Mesothelial cell of epicardium (in vitro differentiated cells): ENCODE measurements at regions not wholly inside any gene's neighbourhood (a gene's known extent, or its start where the extent isn't known, plus 50 kb on each side); places are given as distances from the start of the nearest gene placed in this dataset.

Experiments used
- DNase-seq, 2 experiments: peaks; one replicate each; pipeline ENCODE4 v3.0.0; 2021; ENCODE audit warnings: low spot score in 2 of 2; ENCODE audit not compliant: unreplicated experiment in 2 of 2
- H3K27ac Mint-ChIP-seq: 2 replicates; pipeline ENCODE4 v1.8.0; 2021; ENCODE audit warnings: mixed read lengths
- H3K27me3 Mint-ChIP-seq: 2 replicates; pipeline ENCODE4 v1.8.0; 2021; ENCODE audit warnings: low read depth, mixed read lengths
- H3K36me3 Mint-ChIP-seq: 2 replicates; pipeline ENCODE4 v1.8.0; 2021; ENCODE audit warnings: mixed read lengths
- H3K4me1 Mint-ChIP-seq: 2 replicates; pipeline ENCODE4 v1.8.0; 2021; ENCODE audit warnings: mixed read lengths
- H3K4me3 Mint-ChIP-seq: 2 replicates; pipeline ENCODE4 v1.8.0; 2021; ENCODE audit warnings: mild to moderate bottlenecking, moderate library complexity, mixed read lengths
- H3K9me3 Mint-ChIP-seq: 2 replicates; pipeline ENCODE4 v1.8.0; 2021; ENCODE audit warnings: mixed read lengths
- TF ChIP-seq, protein P1 (sequence below): fragments of 200-600 bp; sonication (generic); IDR thresholded peaks from one replicate; pipeline ENCODE4 v1.5.0; 2021; ENCODE audit warnings: antibody characterized with exemption; ENCODE audit not compliant: unreplicated experiment

DNA sequence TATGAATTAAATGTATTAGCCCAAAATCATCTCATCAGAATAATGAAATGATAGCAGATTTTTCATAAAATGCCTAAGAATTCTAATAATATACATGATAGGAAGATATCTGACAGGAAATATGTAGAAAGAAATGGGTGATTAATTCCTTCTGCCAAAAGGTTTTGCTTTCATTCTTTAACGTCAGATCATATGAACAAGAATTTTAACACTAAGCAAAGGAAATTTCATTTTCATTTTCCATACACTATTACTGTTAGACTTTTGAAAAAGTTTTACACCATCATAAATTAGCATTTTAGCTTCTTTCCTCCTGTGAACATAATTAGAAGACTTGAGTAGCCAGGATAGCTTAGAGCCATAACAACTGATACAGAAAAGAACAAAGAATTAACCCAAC lies 1099.9 kb downstream of the NSUN3 start:
- Mint-ChIP-seq H3K27ac (no peak overlapping the region), H3K4me1 (no peaks in the 10 kb centered on the region), H3K4me3 (no peak overlapping the region), H3K27me3 (no peaks in the 10 kb centered on the region), H3K36me3 (peaks cover 2% of the 10 kb centered on the region), H3K9me3 (peaks cover 13% of the 10 kb centered on the region)
- no peak for DNase-seq
- TF ChIP-seq, protein P1, sequence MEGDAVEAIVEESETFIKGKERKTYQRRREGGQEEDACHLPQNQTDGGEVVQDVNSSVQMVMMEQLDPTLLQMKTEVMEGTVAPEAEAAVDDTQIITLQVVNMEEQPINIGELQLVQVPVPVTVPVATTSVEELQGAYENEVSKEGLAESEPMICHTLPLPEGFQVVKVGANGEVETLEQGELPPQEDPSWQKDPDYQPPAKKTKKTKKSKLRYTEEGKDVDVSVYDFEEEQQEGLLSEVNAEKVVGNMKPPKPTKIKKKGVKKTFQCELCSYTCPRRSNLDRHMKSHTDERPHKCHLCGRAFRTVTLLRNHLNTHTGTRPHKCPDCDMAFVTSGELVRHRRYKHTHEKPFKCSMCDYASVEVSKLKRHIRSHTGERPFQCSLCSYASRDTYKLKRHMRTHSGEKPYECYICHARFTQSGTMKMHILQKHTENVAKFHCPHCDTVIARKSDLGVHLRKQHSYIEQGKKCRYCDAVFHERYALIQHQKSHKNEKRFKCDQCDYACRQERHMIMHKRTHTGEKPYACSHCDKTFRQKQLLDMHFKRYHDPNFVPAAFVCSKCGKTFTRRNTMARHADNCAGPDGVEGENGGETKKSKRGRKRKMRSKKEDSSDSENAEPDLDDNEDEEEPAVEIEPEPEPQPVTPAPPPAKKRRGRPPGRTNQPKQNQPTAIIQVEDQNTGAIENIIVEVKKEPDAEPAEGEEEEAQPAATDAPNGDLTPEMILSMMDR: no peak

DNA sequence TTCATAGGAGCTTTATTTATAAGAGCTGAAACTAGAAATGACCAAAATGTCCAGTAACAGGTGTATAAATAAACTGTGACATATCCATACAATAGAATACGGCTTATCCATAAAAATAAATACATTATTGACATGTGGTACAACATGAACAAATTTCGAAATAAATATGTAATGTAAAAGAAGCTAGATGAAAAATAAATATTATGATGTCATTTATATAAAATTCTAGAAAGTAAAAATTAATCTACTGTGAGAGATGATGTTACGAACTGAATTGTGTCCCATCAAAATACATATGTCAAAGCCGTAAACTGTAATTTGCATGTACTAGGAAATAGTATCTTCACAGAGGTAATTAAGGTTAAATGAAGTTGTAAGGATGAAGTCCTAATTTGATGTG lies 1104.9 kb downstream of the NSUN3 start:
- TF ChIP-seq, protein P1: no peak
- Mint-ChIP-seq H3K27me3 (no peaks in the 10 kb centered on the region), H3K36me3 (no peaks in the 10 kb centered on the region), H3K4me3 (no peak overlapping the region), H3K27ac (no peak overlapping the region), H3K9me3 (peaks cover 11% of the 10 kb centered on the region), H3K4me1 (peaks cover 6% of the 10 kb centered on the region)
- no peak for DNase-seq

DNA sequence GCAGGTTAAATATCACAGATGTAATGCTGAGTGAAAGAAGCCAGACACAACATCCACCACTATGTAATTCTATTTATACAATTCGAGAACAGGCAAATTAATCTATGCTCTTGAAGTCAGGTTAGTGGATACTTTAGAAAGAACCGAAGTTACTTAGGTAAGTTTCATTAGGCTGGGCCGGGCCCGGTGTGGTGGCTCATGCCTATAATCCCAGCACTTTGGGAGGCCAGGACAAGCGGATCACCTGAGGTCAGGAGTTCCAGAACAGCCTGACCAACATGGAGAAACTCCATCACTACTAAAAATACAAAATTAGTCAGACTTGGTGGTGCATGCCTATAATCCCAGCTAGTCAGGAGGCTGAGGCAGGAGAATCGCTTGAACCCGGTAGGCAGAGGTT lies 1105.7 kb downstream of the NSUN3 start:
- peaks cover 6% of the 10 kb centered on the region for H3K4me1 Mint-ChIP-seq

DNA sequence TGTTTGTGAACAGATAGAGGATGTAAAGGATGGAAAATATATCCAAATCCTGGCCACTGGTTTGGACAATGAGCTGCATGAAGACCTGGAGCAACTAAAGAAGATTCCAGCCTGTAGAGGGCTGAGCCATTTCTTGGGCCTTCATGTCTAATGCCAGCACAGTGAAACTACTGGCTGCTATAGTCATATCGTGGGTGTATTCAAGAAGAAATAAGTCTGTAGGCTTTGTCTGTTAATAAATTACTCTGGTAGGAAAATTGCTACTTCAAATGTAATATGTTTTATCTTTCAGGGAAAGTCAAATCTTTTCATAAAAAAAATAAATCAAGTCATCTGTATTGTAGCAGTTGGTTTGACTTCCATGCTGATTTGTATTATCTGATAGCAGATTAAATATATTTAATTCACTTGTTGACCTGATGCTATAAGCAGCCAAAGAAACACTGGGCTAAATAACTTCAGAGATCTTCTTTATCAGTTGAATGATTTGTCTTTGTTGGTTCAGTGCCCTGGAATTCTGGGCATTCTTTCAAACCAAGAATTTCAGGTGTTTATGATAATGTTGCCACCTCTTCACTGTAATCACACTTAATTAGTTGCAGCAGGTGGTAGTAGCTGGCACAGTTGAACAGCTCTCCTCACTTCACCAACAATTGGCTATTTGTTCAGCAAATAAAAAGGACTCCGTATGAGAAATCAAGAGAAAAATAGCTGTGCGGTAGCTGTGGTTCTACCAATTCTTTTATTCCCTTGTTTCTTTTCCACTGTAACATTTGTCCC lies 1109.5 kb downstream of the NSUN3 start:
- Mint-ChIP-seq H3K9me3 (peaks cover 6% of the 10 kb centered on the region), H3K36me3 (no peaks in the 10 kb centered on the region), H3K4me1 (peaks cover 6% of the 10 kb centered on the region), H3K4me3 (no peak overlapping the region), H3K27me3 (no peaks in the 10 kb centered on the region), H3K27ac (no peak overlapping the region)
- TF ChIP-seq, protein P1: no peak
- DNase-seq: no peak

More for the DNA sequence above, 1105.7 kb downstream of the NSUN3 start:
- Mint-ChIP-seq H3K9me3 (peaks cover 11% of the 10 kb centered on the region), H3K27me3 (no peaks in the 10 kb centered on the region), H3K36me3 (no peaks in the 10 kb centered on the region), H3K27ac (no peak overlapping the region), H3K4me3 (no peak overlapping the region)
- TF ChIP-seq, protein P1: no peak
- no peak for DNase-seq

DNA sequence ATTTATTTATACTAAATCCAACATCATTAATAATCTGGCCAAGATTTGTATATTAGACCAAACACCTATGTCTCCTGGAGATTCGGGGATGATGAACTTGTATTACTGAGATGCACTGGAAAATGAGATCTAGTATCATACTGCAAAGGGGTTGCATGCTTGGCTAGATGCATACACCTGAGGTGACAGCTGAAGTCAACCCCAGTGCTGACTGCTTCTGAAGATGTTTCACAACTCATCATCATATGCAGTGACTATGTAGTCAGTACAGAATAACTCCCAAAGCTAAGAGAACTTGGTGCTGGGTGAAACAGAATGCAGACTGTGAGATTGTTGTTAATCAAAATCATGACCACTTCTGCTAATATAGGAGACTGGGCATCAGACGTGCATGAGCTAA lies 1114.2 kb downstream of the NSUN3 start:
- no peak for DNase-seq
- no peaks in the 10 kb centered on the region for H3K27me3 Mint-ChIP-seq
- H3K36me3 Mint-ChIP-seq: no peaks in the 10 kb centered on the region
- peaks cover 23% of the 10 kb centered on the region for H3K9me3 Mint-ChIP-seq
- TF ChIP-seq, protein P1: no peak
- no peak overlapping the region for H3K4me3 Mint-ChIP-seq
- H3K4me1 Mint-ChIP-seq: peaks cover 2% of the 10 kb centered on the region
- no peak overlapping the region for H3K27ac Mint-ChIP-seq

DNA sequence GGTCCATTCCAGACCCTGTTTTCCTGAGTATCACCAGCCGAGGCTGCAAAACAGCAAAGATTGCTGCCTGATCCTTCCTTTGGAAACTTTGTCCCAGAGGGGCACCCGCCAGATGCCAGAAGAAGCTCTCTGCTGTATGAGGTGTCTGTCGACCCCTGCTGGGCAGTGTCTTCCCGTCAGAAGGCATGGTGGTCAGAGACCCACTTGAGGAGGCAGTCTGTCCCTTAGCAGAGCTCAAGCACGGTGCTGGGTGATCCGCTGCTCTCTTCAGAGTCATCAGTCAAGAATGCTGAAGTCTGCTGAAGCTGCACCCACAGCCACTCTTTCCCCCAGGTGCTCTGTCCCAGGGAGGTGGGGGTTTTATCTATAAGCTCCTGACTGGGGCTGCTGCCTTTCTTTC lies 1121.2 kb downstream of the NSUN3 start:
- peaks cover 1% of the 10 kb centered on the region for H3K36me3 Mint-ChIP-seq
- no peak for DNase-seq
- TF ChIP-seq, protein P1: no peak

More for the DNA sequence above, 1121.2 kb downstream of the NSUN3 start:
- H3K4me1 Mint-ChIP-seq: peaks cover 2% of the 10 kb centered on the region
- H3K27ac Mint-ChIP-seq: no peak overlapping the region
- no peak overlapping the region for H3K4me3 Mint-ChIP-seq
- H3K27me3 Mint-ChIP-seq: no peaks in the 10 kb centered on the region
- peaks cover 31% of the 10 kb centered on the region for H3K9me3 Mint-ChIP-seq
